ENCODE measurements at regions not wholly inside any gene's neighbourhood (a gene's known extent, or its start where the extent isn't known, plus 50 kb on each side); places are given as distances from the start of the nearest gene placed in this dataset.

DNA sequence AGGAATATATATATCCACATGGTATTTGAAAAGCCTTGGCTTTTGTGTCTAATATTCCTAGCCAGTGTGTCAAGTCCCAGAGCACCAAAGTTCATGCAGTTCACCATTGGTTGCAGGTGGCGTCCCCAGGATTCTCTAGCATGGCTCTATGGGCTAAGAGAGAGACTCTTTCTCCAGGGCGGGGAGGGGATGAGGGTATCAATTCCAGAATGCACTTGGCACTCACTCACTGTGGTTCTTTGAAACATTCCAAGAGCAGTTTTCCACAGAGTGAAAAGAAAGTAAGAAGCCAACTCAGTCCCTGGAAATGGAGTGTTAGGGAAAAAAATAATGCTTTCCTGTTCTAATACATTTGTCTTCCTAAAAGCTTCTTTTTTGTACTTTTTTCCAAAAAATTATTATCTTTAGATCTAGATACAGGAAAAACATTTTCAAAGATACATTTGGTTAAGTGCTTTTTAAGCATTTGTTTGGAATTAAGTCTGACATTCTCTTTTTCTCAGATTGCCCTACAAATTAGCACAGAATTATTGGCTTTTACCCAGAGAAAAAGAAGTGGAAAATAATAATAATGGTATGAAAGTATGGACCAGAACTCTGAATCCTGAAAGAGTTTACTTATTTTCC, 239.9 kb downstream of the PAX3 start:
- ATAC-seq = no peak

DNA sequence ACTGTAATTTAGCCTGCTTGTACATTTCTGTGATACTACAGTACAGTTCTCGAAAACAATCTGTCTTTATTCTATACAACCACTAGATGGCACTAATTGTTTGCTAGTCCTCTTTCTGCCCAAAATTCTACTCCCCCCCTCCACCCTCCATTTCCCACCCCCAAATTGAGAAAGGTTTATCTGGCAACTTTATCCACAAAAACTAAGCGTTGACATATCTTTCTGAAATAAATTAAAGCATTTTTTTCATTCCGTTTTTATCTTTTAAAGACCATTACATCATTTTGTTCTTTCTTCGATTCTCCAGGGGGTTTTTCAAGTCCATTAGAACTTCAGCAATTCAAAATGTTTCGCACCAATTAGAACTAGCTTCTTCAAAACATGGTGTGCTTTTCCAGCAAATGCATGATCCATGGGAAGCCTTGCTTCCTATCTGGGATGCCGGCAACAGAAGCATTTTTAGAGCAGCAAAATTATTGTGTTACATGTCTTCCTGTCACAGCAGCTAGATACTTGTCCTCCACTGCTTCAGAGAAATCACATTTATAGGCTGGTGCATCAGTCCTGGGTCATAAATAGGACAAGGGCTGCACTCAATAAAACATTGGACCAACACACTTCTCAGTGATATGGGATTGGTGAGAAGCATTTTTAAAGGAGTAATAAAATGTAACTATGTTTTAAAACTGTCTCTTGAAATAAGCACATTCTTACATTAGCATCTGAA, 241.3 kb downstream of the PAX3 start:
- ATAC-seq = no peak

DNA sequence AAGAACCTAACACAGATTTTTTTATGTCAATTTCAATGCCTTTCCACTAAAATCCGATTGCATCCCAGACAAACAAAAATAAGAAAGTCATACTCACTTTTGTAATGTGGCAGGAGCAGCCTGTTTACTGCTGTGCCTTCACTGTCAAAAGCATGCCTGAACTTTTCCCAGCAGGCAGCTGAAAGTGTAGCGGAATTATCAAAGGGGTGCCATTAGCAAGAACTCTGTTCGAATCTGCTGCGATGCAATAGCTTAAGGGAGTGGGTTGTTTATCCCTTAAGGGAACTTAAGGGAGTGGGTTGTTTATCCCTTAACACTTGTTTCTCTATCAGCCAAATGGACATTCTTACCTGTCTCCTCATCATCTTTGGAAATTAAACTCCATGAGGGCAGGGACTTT, 243.5 kb downstream of the PAX3 start:
- ATAC-seq = no peak

DNA sequence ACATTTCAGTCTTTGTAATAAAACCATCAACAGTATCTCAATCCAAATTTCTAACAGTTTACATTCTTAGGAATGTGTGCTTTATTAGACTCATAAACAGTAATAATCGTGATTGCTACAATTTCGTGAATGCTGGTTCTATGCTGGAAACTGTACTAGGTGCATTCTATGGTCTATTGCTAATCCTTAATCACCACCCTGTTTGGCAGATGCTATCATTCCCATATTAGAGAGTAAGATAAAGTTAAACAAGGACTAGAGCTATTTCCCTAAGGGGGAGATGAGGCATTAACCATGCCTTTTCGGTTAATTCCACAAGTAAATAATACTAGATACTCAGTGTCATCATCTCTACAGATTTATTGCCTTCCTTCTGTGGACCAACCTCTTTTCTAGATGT, 244.0 kb downstream of the PAX3 start:
- no peak for ATAC-seq

DNA sequence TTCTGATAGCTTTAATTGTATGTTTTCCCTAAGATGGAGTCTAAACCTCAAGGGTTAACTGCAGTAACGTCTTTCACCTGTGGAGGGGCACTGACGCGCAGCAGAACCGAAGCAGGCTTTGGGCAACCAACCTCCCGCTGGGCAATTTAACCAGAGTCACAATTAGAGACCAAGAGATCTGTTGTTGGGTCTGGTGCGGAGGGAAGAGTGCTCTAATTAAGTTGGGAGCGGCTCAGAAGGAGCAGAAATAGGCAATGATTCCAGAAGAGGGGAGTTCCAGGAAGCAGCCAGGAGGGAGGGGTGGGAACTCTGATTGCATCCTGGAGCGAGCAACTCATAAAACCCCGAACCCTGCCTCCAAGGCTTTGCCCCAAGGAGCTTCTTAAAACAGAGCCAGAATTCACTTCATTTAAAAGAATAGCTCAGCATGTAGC, 245.8 kb downstream of the PAX3 start:
- ATAC-seq = no peak

DNA sequence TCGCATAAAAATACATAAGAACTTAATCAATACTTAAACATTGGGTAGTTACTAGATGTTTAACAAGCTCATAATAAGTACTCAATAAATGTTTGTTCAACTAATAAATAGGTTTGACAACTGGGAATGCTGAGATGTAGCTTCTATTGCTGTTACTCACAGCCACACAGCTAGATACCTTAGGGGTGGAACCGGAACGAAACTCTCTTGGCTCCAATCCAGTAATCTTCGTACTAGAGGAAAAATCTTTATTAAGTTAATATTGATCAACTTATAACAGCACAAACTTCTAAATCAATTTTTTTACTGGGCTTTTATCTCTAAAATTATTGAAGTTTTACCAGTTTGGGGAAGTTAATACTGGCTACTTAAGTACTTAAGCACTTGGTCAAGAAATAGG, 247.8 kb downstream of the PAX3 start:
- ATAC-seq = no peak

DNA sequence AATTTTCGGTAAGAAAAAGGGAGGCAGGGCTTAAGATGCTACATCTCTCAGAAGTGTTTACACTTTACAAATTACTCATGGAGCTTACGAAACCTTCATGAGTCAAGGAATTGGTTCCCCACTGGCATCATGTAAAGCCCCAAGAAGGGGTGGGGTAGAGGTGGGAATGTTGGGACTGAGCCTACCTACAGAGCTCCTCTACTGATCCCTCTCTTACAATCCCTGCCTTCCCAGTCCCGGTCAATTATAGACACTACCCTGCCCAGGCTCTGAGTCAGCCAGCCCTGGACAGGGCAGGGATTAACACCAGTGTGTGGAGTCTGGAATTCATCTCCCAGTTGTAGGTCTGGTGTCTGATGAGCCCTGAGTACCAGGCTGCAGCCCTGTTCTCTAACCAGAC, 248.9 kb downstream of the PAX3 start:
- ATAC-seq = peak; percentile 49

DNA sequence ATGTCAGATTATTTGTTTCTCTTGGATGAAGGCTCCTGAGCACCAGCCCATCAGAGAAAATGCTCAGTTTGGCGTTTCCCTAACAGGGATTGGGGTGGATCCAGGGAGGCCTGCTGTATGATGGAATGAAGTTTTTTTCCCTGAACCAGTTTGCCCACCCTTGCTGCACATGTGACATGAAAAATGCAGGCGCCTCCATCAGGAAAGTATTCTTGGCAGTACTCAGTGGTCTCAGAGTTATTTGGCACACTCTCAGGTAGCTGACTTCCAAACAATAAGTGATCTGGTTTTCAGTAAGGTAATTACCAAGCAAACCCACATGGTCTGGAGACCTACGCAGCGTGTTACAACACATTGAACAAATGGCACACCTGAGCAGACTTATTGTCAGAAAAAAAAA, 254.9 kb downstream of the PAX3 start:
- ATAC-seq = no peak

DNA sequence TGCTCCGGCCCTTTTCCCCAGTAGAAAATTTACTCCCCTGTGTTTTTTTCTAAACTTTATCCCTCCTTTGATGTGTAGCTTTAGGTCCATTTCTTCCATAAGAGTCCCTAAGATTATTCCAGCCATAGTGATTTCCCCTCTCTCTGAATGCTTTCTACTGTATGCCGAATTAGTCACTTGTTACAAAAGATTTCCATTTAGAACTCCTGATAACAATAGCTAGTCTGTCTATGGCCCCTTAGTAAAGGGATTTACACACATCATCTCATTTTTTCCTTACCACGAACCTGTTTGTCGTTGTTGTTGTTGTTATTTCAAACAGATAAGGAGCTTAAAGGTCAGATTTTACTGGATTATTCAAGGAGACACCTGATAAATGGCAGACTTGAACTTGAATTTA, 256.1 kb downstream of the PAX3 start:
- ATAC-seq = no peak

DNA sequence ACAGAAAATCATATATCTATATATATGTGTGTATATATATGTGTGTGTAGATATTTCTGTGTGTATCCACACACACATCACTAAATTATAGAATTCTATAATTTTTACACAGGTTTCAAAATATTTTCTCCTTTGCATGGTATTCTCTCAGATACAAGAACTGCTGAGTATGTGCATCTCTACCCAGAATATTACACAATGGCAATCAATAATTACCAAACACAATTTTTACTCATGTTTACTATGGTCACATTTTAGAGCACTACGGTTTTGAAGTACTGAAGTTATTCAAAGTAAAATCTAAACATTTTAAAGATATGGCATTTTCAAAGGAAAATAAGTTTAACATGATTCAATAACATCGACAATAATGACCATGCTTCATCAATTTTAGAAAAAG, 258.5 kb downstream of the PAX3 start:
- no peak for ATAC-seq

DNA sequence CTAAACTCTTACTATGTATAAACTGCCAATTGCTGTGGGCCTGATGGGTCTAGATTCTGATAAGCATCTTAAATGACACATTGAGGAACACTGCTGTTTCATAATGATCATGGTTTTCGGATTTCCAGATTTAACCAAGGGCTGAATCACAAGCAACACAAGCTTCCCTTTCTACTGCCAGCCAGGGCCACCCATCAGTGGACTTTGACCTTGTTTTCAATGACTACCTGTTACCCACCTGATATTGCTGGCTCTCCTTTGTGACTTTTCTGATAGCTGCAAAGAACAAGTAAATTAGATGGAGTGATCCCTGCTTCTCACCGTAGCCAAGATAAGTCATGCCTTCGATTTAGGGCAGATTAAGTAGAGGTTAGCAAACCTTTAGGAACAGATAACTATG, 259.0 kb downstream of the PAX3 start:
- ATAC-seq = no peak

DNA sequence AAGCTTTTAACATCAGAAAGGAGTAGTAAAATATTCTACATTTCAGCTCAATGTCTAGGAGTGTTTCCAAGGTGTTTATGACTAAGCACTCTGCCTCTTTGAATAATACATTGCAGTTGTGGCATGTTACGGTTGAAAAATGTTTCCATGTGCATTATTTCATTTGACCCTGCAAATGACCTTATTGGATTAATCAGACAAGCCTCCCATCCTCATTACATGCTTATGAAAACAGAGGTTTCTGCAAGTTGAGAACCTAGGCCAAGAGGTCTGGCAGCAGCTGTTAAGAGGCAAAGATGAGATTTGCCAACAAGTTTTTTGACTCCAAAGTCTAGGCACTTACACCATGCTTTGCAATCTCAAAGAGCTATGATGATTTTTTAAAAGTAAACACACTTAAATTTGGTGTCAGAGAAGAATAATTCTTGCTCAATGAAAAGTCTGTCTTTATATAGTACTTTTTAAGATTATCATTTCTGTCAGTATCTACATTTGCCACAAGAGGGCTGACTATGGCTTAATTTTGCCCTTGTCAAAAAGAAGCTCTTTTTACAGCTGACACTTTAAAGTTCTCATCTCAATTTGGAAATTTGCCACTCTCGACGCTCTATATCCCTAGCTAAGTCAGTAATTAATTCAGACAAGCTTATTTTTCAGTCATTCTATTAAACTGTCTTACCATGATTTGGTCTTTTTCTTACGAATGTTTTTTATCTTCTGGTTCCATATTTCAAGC, 260.6 kb downstream of the PAX3 start:
- no peak for ATAC-seq

DNA sequence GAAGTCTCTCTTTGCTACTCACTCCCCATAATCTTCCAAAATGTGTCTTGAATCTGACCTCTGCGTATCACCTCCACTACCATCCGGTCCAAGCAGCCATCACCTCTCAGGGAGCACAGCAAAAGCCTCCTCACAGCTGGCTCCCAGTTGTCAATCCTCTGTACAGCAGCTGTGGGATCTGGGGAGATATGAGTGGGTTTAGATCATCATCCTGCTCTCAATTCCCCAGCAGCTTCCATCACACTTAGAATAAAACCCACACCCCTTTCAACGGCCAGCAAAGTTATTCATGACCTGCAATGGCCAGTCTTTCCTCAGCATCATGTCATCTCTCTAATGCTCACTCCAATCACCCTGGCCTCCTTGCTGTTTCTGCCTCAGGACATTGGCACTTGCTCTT, 261.6 kb downstream of the PAX3 start:
- ATAC-seq = no peak

DNA sequence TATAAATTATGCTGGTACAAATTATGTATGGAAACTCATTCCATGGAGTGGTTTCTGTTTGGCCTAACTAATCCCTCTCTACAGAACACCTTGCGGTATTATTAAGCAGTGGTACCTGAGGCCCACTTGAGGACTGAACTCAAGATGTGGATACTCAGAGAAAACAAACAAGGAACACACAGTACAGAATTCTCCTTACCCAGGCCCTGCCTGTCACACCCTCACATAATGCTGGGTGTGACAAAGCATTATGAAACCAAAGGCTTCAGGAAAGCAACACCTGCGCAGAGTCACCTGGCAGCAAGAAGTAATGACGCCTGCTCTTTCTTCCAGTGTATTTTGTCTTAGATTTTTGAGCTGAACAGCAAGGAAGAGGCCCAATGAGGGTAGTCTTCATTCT, 264.7 kb downstream of the PAX3 start:
- peak; percentile 89 for ATAC-seq

DNA sequence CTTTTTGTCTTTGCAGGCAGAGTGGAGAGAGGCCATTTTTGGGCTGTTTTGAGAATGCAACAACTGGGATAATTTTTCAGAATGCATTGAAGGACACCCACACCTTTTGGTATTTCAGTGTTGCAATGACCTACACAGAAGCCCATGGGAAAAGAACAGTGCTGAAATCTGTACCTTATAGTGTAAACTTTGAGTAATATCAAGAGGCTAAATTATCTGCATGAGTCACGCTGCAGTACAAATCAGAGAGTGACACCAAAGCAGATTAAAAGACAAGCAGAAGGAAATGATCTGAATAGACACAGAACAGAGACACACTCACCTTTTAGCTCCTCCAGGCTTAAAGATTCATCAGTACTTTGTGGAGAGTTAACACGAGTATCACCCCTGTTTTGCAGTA, 265.3 kb downstream of the PAX3 start:
- ATAC-seq = peak; percentile 56

DNA sequence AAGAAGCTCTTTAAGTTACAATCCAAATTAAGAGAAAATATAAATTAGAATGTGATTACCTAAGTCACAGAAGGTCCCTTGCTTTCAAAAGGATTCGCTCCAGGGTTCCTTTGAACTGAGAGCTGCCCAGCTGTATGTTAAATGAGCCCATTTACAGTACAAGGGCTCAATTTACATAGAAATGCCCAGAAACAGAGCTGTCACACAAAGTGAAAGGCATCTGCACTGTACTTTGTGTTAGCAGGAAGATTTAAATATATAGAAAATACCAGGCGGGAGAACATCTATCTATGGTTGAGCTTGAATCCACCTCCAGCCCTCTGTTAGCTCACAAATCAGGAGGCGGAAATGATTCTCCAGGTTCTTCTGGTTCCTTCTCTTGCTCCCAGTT, 272.9 kb downstream of the PAX3 start:
- no peak for ATAC-seq

DNA sequence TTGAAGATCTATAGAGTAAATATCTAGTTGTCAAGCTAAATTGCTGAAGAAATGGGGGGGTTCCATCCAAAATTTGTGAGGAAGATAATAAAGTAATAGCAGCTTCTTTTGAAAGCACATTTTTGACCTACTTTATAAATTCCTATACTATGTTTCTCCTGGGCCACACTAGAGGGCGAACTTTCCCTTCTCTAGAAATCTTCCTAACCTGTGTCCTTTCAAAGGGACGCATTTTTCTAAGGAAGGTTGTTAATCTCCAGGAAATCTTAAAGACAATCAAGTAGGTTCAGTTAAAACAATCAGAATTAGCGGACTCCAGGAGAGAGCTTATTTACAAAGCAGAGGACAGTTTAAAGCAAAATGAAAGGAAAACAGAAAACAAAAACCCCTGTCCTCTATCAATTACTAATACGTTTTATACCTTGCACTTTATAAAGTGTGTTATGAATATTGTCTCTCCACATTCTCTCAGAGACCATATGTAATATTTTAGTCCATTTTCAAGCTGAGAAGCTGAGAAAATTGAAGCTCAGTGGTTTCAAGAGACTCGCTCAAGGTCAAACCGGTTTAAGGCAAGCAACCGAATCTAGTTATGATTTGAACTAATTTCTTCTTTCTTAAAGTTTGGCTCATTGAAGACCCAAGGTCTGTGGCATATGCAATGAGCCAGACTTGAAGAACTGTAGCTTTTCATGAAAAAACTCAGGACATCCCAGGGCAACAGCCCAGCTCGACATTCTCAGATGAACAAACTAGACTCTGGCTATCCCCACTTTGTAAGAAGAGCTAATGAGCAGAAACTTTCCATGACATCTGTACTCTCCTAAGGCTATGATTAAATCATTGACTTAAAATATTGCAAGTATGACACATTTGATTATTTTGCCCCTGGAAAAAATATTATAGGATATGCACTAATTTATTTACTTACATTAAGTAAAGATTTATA, 273.6 kb downstream of the PAX3 start:
- ATAC-seq = peak; percentile 41

DNA sequence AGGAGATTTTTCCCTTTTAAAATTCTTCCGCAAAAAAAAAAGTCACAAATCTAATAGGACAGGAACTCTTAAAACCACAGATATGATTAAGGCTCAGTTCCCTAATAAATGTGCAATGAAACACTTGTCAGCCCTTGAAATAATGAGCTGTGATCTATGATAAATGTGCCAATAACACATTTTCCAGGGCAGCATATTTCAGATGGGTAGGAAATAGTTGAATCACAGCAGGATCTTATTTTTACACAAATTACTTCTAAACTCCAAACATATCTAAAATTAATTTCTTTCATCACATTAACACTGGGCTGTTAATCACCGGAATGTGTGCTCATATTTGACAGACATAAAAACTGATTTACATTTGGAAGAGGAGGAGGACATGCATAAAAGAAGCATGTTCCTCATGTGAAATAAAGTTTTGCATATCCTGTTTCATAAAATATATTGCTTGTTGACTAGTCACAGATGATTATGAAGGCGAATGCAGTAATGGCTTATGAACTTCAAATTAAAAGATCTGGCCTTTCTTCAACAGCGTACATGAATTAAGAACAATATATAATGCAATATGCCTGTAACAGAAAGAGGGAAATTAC, 281.4 kb downstream of the PAX3 start:
- ATAC-seq = no peak

DNA sequence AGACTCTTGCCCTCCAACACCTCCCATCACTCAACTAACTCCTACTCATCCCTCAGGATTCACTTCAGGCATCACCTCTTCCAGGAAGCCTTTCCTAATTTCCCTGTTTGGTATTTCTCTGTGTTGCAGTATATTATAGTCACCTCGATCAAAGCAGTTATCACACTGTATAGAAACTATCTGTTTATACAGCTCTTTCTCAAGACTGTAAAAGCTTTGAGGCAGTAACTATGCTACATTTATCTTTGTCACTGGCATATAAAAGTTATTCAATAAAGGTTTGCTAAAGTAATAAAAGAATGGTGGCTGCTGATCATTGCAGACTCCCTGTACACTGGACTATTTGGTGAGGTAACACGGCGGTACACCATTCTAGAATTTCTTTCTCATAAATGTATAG, 284.9 kb downstream of the PAX3 start:
- ATAC-seq = no peak

DNA sequence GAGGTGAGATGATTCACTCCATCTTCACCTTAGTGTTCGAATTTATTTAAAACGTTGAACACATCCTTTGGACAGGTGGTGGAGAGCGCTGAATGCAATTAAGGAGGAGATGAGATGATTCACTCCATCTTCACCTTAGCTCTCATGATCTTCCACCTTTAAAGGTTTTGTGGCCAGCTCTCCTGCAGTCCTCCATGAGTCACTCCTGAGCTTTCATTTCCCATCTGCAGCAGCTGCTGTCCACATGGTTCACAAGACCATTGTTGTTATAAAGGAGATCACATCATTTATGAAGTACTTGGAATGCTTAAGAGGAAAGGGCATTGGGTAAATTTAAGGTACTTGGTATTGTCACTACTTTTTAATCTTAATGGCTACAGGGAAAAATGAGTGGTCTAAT, 298.5 kb downstream of the PAX3 start:
- ATAC-seq = no peak

DNA sequence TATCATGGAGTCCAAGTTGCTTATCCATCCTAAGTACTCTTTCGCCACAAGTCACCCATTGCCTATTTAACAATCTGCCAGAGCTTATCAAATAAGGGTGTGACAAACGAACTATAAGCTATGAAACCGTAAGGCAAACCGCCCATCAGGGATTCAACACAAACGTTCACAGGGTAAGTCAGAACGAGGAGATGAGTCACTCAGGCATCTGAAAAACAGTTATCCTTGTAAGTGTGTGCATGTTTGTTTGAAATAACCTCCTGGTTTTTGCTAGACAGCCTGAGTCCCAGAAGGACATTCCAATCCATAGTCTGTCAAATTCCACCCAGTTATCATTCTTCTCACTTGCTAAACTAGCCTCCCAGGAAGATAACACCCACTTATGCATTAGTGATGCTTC, 299.1 kb downstream of the PAX3 start:
- no peak for ATAC-seq

DNA sequence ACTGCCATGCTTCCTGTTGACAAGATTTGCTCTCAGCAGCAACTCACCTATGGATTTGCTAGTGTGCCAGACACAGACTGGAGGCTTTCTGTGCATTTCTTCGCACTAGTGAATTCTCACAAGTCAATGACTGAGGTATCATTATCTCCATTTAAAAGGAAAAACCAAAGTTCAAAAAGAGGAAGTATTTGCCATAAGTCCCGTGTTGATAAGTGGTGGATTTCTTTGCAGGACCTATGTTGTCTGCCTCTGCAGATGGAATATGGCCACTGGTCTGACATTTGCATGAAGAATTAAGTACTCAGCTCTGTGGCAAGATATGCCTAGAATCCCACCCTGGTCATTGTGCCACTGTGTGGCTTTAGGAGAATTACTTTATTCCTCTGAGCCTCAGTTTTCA, 299.6 kb downstream of the PAX3 start:
- no peak for ATAC-seq

DNA sequence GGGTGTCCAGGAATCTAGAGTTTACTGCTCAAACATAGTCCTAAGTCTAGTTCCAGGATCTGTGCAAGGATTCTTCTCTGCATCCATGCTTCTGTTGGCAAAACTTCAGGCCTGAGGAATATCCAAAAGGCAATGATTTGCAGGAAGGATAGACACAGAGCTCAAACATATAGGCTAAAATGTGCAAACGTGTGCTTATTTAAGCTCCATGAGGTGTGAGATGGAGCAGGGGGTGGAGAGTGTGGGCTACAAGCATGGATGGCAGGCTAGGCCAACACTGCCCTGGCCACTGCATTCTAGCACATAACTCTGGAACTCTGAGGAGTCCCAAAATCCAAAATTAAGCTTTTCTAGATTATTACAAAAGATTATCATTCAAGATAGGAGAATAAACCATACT, 301.1 kb downstream of the PAX3 start:
- ATAC-seq = no peak
